ENCODE measurements at regions not wholly inside any gene's neighbourhood (a gene's known extent, or its start where the extent isn't known, plus 50 kb on each side); places are given as distances from the start of the nearest gene placed in this dataset.
"Not testable (repeated sequence)": the region's sequence is repeated elsewhere in the genome, so short reads cannot be mapped to it uniquely, and the experiment has no call there.

- DNase-seq (ENCODE audit: low read depth), result no peak
Observed at GRCh38 chr7:108813251-108814014, 243.8 kb downstream of the DNAJB9 start.

GRCh38 chr7:108815815-108816214 lies 246.1 kb downstream of the DNAJB9 start:
- DNase-seq (ENCODE audit: low read depth), result no peak

GRCh38 chr7:108818742-108819141 lies 249.1 kb downstream of the DNAJB9 start:
- DNase-seq (ENCODE audit: low read depth), result no peak

GRCh38 chr7:108824840-108825580 lies 255.3 kb downstream of the DNAJB9 start:
- peak; percentile 80 for DNase-seq (ENCODE audit: low read depth)

GRCh38 chr7:108825581-108825909 lies 255.9 kb downstream of the DNAJB9 start:
- no peak for DNase-seq (ENCODE audit: low read depth)

- peak; percentile 58 for DNase-seq (ENCODE audit: low read depth)
Observed at GRCh38 chr7:108836256-108836655, 266.6 kb downstream of the DNAJB9 start.

- DNase-seq (ENCODE audit: low read depth), result peak; percentile 8
Observed at GRCh38 chr7:108838198-108838597, 268.5 kb downstream of the DNAJB9 start.

GRCh38 chr7:108839076-108839475 lies 269.4 kb downstream of the DNAJB9 start:
- peak; percentile 84 for DNase-seq (ENCODE audit: low read depth)

GRCh38 chr7:108845951-108846350 lies 276.3 kb downstream of the DNAJB9 start:
- DNase-seq (ENCODE audit: low read depth), result no peak

GRCh38 chr7:108846471-108846870 lies 276.8 kb downstream of the DNAJB9 start:
- DNase-seq (ENCODE audit: low read depth), result no peak

GRCh38 chr7:108848486-108848885 lies 278.8 kb downstream of the DNAJB9 start:
- no peak for DNase-seq (ENCODE audit: low read depth)

- no peak for DNase-seq (ENCODE audit: low read depth)
Observed at GRCh38 chr7:108860615-108861014, 290.9 kb downstream of the DNAJB9 start.

GRCh38 chr7:108861071-108861470 lies 291.4 kb downstream of the DNAJB9 start:
- DNase-seq (ENCODE audit: low read depth), result no peak

- no peak for DNase-seq (ENCODE audit: low read depth)
Observed at GRCh38 chr7:108863227-108863848, 293.7 kb downstream of the DNAJB9 start.

- no peak for DNase-seq (ENCODE audit: low read depth)
Observed at GRCh38 chr7:108869070-108869469, 299.4 kb downstream of the DNAJB9 start.

GRCh38 chr7:108875139-108875538 lies 305.5 kb downstream of the DNAJB9 start:
- DNase-seq (ENCODE audit: low read depth), result peak; percentile 23

- DNase-seq (ENCODE audit: low read depth), result no peak
Observed at GRCh38 chr7:108890862-108891261, 321.2 kb downstream of the DNAJB9 start.

GRCh38 chr7:108908456-108908855 lies 338.8 kb downstream of the DNAJB9 start:
- no peak for DNase-seq (ENCODE audit: low read depth)

GRCh38 chr7:108911016-108911415 lies 341.3 kb downstream of the DNAJB9 start:
- peak; percentile 53 for DNase-seq (ENCODE audit: low read depth)

- no peak for DNase-seq (ENCODE audit: low read depth)
Observed at GRCh38 chr7:108920490-108920889, 350.8 kb downstream of the DNAJB9 start.

GRCh38 chr7:108943048-108943447 lies 373.4 kb downstream of the DNAJB9 start:
- not testable (repeated sequence) for DNase-seq (ENCODE audit: low read depth)

GRCh38 chr7:108947526-108947925 lies 377.9 kb downstream of the DNAJB9 start:
- no peak for DNase-seq (ENCODE audit: low read depth)

- DNase-seq (ENCODE audit: low read depth), result no peak
Observed at GRCh38 chr7:108972004-108972403, 402.3 kb downstream of the DNAJB9 start.
